Aorta (tissue), 5 donors: ENCODE measurements at regions not wholly inside any gene's neighbourhood (a gene's known extent, or its start where the extent isn't known, plus 50 kb on each side); places are given as distances from the start of the nearest gene placed in this dataset.

ENCODE experiments used
- ATAC-seq: fragments of 200-7000 bp; cut with Tn5 transposase; one replicate; pipeline ENCODE4 v1.9.1; 2022; ENCODE audit warnings: moderate library complexity; ENCODE audit not compliant: low FRiP score
- DNase-seq, 2 donors: peaks; one replicate each; pipeline ENCODE4 v3.0.0-alpha.2; 2020
- H3K27ac ChIP-seq, 2 donors: one replicate each; pipeline ENCODE4 v1.5.1; 2013; ENCODE audit warnings: low read length in 2 of 2, mild to moderate bottlenecking in 2 of 2, moderate library complexity in 2 of 2, control low read depth in 1 of 2, inconsistent platforms in 1 of 2, low read depth in 1 of 2
- H3K27me3 ChIP-seq, 2 donors: one replicate each; pipeline ENCODE4 v1.6.1; 2013; ENCODE audit warnings: control low read depth in 1 of 2, low read length in 1 of 2, mild to moderate bottlenecking in 1 of 2, moderate library complexity in 1 of 2; ENCODE audit not compliant: insufficient read depth in 2 of 2, control insufficient read depth in 1 of 2
- H3K36me3 ChIP-seq, 2 donors: one replicate each; pipeline ENCODE4 v1.6.1; 2013; ENCODE audit warnings: control low read depth in 1 of 2, low read length in 1 of 2, mild to moderate bottlenecking in 1 of 2; ENCODE audit not compliant: insufficient read depth in 2 of 2, control insufficient read depth in 1 of 2
- H3K4me1 ChIP-seq, 2 donors: one replicate each; pipeline ENCODE4 v1.6.1; 2013; ENCODE audit warnings: low read length in 2 of 2, control low read depth in 1 of 2, mild to moderate bottlenecking in 1 of 2, moderate library complexity in 1 of 2; ENCODE audit not compliant: insufficient read depth in 2 of 2, control insufficient read depth in 1 of 2
- H3K4me3 ChIP-seq, 2 donors: one replicate each; pipeline ENCODE4 v1.5.1; 2013; ENCODE audit warnings: low read length in 2 of 2, control low read depth in 1 of 2, mild to moderate bottlenecking in 1 of 2
- H3K9me3 ChIP-seq: one replicate; pipeline ENCODE4 v1.6.1; 2013; ENCODE audit warnings: mild to moderate bottlenecking, low read length; ENCODE audit not compliant: control insufficient read depth
- WGBS, 2 donors: extraction: QIAGEN DNeasy Blood & Tissue Kit; methylation state at CpG; one replicate each; pipeline ENCODE4 v1.1.7; 2013; 5-methylcytosine and 5-hydroxymethylcytosine counted together
- intact Hi-C, 2 donors: fragments of 100-400 bp; cut with DNase I; formaldehyde crosslinking; loops; one replicate each; pipeline versions ENCODE4 v1.14.2 to v1.15.0; 2022
- donor health status: healthy with polysubstance abuse.
- donor health status: Bipolar disorder and iron deficiency.
- donor health status: DM: no; HTN: no; CAD: no.
- donor health status: DM: no; HTN: no; CAD: no.
- donor health status: DM: yes; HTN: yes; CAD: no.

DNA sequence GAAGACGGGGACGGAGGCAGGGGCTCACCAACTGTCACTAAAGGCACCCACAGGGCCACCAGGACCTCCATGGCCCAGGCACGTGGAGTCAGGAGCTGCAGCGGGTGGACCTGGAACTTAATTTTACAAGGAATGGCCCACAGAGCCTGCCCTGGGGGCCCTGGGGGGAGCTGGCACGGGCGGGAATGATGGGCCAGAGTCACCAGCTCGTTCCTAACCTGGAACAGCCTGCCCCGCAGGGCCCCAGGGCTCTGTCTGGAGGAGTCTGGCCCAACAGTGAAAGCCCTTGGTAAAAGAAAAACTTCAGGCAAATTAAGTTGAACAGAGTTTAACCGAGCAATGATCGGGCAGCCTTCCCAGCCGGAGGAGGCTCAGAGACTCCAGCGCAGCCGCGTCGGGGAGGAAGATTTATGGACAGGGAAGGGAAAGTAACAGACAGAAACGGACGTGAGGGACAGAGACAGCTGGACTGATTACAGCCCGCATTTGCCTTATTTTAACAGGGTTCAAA, 118.4 kb upstream of the TMEM18 start:
- H3K27ac ChIP-seq = no peak overlapping the region
- no peak for ATAC-seq

DNA sequence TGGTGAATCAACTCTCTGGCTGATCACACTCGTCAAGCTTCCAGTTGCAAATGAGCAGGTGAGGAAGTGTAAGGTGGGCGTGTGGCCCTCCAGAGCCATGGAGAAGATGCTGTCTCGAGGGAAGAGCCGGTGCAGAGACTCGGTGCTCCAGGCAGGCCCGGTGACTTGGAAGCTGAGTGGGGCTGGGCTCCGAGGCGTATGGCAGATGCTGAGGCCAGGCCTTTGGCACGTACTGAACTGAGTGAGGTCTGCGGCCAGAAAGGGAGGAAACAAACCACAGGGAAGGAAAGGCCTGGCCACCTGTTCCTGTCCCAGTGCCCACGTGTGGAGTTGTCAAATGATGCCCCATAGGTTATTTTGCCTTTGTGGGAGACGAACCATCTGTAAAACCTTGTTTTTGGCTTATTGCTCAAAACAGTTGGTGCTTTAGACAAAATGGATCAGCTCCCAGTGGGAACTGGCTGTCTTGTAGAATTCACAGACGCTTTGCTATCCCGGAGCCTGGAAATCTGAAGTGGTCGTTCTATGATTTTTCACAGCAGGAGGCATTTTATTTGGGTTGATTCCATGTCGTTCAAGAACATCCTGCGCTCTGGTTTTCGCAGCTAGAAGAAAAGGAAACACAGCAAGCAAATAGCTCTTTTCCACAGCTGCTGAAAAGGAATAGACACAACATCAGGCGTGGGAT, 117.5 kb upstream of the TMEM18 start:
- no peaks in the 10 kb centered on the region for H3K27me3 ChIP-seq
- H3K9me3 ChIP-seq = no peaks in the 10 kb centered on the region
- 77 to 79% methylated on average over 19 of the region's 19 CpGs for WGBS, 2 donors
- no peaks in the 10 kb centered on the region for H3K36me3 ChIP-seq
- no peak overlapping the region for H3K27ac ChIP-seq
- ATAC-seq (no peak), DNase-seq (no peak)
- no peak overlapping the region for H3K4me3 ChIP-seq
- H3K4me1 ChIP-seq = no peaks in the 10 kb centered on the region
- intact Hi-C loops = no loop called here

More for the DNA sequence above, 118.4 kb upstream of the TMEM18 start:
- H3K9me3 ChIP-seq = no peaks in the 10 kb centered on the region
- H3K4me1 ChIP-seq = no peaks in the 10 kb centered on the region
- no peaks in the 10 kb centered on the region for H3K36me3 ChIP-seq
- H3K4me3 ChIP-seq = no peak overlapping the region
- no peak for DNase-seq
- 68 to 77% methylated on average over 18 of the region's 18 CpGs for WGBS, 2 donors
- no peaks in the 10 kb centered on the region for H3K27me3 ChIP-seq
- intact Hi-C loops = no loop called here

DNA sequence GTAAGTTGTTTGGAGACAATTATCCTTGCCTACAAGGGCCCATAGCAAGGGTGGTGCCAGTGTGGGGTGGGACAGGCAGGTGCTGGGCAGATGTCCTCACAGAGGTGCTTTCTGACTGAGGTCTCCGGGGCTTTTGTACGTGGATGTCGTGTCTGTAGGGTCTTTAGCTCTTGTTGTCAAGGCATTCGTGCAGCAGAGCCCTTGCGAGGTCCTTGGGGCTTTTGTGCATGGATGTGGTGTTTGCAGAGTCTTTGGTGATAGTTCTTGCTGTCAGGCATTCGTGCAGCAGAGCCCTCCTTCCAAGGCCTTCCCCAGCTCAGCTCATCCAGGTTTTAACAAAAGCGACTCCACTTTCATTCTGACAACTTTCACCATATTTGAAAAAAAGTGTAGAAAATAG, 116.0 kb upstream of the TMEM18 start:
- H3K27ac ChIP-seq = no peak overlapping the region
- no peak for ATAC-seq
- intact Hi-C loops = no loop called here

DNA sequence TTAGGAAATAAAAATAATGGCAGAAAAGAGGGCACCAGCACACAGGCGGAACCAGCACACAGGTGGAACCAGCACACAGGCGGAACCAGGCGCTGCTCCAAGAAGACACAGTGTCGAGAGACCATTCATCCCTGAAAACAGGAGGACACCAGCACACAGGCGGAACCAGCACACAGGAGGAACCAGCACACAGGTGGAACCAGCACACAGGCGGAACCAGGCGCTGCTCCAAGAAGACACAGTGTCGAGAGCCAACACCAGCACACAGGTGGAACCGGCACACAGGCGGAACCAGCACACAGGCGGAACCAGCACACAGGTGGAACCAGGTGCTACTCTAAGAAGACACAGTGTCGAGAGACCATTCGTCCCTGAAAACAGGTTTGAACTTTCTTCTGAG, 115.5 kb upstream of the TMEM18 start:
- Histone ChIP-seq H3K4me1 (no peaks in the 10 kb centered on the region), H3K27ac (no peak overlapping the region), H3K9me3 (no peaks in the 10 kb centered on the region), H3K36me3 (no peaks in the 10 kb centered on the region), H3K4me3 (no peak overlapping the region), H3K27me3 (no peaks in the 10 kb centered on the region)
- ATAC-seq = no peak
- 91 to 93% methylated on average over 13 of the region's 13 CpGs for WGBS, 2 donors
- DNase-seq = no peak
- intact Hi-C loops = no loop called here

More for the DNA sequence above, 116.0 kb upstream of the TMEM18 start:
- Histone ChIP-seq H3K4me3 (no peak overlapping the region), H3K36me3 (no peaks in the 10 kb centered on the region), H3K27me3 (no peaks in the 10 kb centered on the region), H3K9me3 (no peaks in the 10 kb centered on the region), H3K4me1 (no peaks in the 10 kb centered on the region)
- WGBS, 2 donors = 73 to 76% methylated on average over 7 of the region's 7 CpGs
- DNase-seq = no peak

DNA sequence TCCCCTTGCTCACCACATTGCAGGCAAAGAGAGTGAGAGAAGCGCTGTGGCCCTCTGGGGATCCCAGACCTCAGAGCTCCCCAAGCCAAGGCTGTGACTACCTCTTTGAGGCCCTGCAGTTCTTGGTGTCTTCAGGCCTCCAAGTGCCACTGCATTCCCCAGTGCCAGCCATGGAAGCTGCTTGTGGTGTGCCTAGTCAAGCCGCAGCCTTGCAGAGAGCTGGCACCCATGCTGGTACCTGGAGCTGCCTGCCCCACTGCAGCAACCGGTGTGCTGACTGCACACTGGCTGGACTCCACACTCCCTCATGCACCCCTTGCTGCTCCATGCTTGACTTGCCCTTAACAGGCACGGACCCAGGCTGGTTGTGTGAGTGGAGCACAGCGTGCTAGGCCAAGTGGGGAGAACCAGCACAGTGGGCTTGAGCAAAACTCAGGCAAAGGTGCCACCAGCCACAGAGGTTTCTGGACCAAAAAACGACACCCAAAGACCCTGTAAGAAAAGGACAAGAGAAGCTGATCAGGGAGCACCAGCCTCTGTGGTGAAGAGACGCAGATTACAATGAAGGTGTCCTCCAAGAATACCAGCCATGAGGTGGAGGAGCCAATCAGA, 113.5 kb upstream of the TMEM18 start:
- DNase-seq = no peak
- H3K27me3 ChIP-seq = no peaks in the 10 kb centered on the region
- intact Hi-C loops = no loop called here
- H3K9me3 ChIP-seq = no peaks in the 10 kb centered on the region
- no peak overlapping the region for H3K27ac ChIP-seq
- ATAC-seq = no peak
- no peaks in the 10 kb centered on the region for H3K36me3 ChIP-seq
- no peak overlapping the region for H3K4me3 ChIP-seq
- H3K4me1 ChIP-seq = no peaks in the 10 kb centered on the region
- 93 to 94% methylated on average over 7 of the region's 7 CpGs for WGBS, 2 donors

DNA sequence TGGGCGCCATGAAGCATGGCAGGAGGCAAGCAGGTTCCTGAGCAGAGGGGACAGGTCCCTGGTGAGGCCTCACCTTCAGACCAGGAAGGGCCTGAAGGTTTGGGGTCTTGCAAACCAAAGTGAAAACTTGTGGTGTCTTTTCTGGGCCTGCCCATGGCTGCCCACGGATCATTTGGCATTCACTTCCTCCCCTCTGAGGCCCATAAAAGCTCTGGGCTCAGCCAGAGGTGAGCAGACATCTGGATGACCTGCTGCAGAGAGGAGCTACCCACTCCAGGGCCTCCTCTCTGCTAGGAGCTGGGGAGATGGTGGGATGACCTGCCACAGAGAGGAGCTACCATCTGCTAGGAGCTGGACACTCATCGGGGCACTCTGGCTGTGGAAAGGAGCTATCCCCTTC, 112.9 kb upstream of the TMEM18 start:
- ATAC-seq (no peak), DNase-seq (no peak)
- Histone ChIP-seq H3K27me3 (no peaks in the 10 kb centered on the region), H3K4me1 (no peaks in the 10 kb centered on the region), H3K4me3 (no peak overlapping the region), H3K36me3 (no peaks in the 10 kb centered on the region), H3K9me3 (no peaks in the 10 kb centered on the region), H3K27ac (no peak overlapping the region)
- intact Hi-C loops = no loop called here
- WGBS, 2 donors = 85 to 89% methylated on average over 3 of the region's 3 CpGs

DNA sequence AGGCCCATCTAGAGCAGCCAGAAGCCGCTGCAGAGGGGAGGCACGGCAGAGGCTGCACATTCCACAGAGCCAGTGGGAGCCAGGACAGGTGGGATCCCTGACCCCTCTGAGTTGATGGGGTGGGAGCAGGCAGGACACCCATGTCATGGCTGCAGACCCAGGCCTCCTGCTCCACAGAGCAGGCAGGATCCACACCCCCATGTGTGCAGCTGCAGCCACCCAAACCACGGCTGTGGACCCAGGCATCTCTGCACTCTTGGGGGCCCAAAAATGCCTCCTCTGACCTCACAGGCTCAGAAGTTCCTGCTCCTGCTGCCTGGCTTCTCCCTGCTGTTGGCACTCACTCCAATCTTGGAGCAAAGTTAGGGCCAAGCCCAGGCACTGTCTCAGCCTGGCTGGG, 112.3 kb upstream of the TMEM18 start:
- no peak for ATAC-seq
- no peaks in the 10 kb centered on the region for H3K27me3 ChIP-seq
- no peak for DNase-seq
- intact Hi-C loops = no loop called here
- WGBS, 2 donors = 70 to 72% methylated on average over 3 of the region's 3 CpGs
- no peak overlapping the region for H3K4me3 ChIP-seq
- H3K9me3 ChIP-seq = no peaks in the 10 kb centered on the region
- no peaks in the 10 kb centered on the region for H3K36me3 ChIP-seq
- no peak overlapping the region for H3K27ac ChIP-seq
- no peaks in the 10 kb centered on the region for H3K4me1 ChIP-seq

DNA sequence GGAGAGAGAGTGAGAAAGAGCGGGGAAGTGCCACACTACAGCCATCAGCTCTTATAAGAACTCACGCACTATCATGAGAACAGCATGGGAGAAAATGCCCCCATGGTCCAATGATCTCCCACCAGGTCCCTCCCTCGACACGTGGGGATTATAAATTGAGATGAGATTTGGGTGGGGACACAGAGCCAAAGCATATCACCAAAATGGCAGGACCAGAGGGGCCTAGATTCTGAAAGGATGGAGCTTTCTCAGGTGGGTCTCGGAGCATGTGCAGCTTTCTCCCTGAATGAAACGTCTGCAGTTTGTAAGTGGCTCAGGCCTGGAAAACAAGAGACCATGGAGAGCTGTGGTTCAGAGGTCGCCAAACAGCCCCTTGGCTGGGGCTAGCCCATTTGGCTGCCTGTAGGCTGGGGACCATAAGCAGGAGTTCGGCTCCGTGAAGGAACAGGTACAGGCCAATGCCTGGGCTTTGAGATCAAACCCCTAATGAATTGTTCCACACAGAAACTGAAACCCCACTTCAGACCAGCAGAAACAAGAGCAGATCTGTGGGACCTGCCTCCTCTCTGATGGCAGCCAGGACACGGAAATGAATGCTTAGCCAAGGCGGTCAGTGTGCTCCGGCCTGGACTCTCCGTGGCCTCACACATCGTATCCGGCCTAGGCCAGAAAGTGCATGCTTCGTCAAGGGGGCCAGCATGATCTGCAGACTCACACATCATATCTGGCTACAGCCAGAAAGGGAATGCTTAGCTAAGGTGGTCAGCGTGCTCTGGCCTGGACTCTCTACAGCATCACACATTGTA, 111.2 kb upstream of the TMEM18 start:
- intact Hi-C loops = no loop called here
- Histone ChIP-seq H3K4me3 (no peak overlapping the region), H3K9me3 (no peaks in the 10 kb centered on the region), H3K27ac (no peak overlapping the region), H3K36me3 (no peaks in the 10 kb centered on the region), H3K4me1 (no peaks in the 10 kb centered on the region), H3K27me3 (no peaks in the 10 kb centered on the region)
- WGBS, 2 donors = 93 to 95% methylated on average over 17 of the region's 17 CpGs
- ATAC-seq (no peak), DNase-seq (no peak)
